Activated CD8-positive, alpha-beta memory T cell treated with anti-CD3 and anti-CD28 coated beads, Interleukin-2, amount 50 U/mL, for 24 hours (primary cell): ENCODE measurements at regions not wholly inside any gene's neighbourhood (a gene's known extent, or its start where the extent isn't known, plus 50 kb on each side); places are given as distances from the start of the nearest gene placed in this dataset.
"Not testable (repeated sequence)": the region's sequence is repeated elsewhere in the genome, so short reads cannot be mapped to it uniquely, and the experiment has no call there.

Source experiments
- DNase-seq: peaks from one replicate; pipeline ENCODE4 v3.0.0-alpha.2; 2020; ENCODE audit errors: extremely low read depth

DNA sequence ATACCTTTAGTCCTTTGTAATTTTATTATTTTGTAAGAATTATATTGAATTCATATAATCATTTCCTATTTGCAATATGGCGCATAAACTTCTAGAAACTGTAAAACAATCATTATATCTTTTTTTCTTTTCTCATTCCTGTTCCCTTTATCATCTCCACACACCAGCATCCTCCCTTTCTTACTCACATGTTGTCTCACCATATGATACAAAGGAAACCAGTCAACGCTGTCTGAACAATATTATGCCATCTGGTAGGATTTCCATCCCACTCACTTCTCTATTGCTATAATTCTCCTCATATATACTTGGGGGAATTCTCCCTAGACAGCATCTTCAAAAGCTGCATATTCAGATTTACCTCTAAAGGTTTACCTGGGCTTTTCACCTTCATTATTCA is 389.8 kb downstream of the NDFIP2 start:
- no peak for DNase-seq

DNA sequence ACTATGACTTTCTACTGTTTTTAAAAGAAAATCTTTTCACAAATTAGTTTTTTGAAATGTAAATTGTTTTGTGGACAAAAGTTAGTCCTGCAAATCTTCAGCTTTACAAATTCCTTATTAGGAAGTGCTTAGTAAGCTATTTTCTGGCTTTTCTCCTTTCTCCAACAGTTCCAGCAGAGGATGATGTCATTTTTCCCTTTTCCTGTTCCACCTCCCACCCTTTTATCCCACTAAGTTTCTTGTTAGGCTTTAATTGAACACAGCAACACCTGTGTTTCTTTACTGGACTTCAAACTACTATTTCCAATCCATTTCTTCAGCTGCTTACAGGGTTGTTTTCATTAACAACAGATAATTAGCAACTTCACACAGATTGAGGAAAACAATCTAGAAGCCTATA is 389.2 kb downstream of the NDFIP2 start:
- no peak for DNase-seq

- no peak for DNase-seq
Observed at GRCh38 chr13:79869326-79869725, 388.4 kb downstream of the NDFIP2 start.

DNA sequence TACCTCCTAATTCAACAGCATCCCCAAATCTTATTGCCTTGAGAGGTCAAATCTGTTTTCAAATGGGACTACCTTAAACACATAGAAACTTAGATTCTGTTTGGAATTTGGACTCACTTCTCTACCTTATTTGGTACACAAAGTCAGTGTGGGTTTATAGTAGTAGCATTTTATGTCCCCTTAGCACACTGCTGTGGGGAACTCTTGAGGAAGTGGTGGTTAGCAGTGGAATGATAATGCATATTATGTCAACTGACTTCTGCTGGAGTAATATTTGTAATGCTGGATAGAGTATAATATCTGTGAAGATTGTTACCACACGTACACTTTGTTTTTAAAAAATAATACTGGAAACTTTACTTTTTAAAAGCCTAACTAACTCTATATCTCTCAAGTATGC is 386.3 kb downstream of the NDFIP2 start:
- DNase-seq: no peak

DNA sequence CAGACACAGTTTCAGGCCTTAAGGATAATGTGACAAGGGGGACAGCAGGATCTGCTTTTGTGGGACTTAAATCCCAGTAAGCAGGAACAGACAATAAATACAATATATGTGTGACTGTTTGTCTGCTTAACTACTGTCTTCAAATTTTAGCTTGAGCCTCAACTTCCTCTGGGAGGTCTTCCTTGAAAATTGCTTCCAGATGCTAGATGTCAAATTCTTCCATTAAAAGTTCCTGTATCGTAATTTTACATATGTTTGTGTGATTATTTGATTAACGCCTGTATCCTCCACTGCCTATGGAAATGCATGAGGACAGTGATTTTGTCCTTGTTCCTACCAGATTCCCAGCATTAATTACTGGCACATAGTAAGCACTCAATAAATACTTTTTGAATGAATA is 385.5 kb downstream of the NDFIP2 start:
- no peak for DNase-seq

- DNase-seq: no peak
Observed at GRCh38 chr13:79862515-79862914, 381.6 kb downstream of the NDFIP2 start.

GRCh38 chr13:79861731-79862130 is 380.8 kb downstream of the NDFIP2 start:
- no peak for DNase-seq

DNA sequence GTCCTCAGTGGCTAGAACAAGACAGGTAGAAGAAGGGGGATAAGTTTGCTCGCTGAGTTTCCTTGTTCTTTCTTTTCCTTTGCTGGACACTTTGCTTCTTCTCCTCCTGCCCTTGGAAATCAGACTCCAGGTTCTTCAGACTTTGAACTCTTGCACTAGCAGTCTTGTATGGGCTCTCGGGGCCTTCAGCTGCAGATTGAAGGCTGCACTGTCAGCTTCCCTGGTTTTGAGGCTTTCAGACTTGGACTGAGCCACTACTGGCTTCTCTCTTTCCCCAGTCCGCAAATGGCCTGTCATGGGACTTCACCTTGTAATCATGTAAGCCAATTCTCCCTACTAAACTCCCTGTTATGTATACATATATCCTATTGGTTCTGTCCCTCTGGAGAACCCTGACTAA is 379.8 kb downstream of the NDFIP2 start:
- no peak for DNase-seq

DNA sequence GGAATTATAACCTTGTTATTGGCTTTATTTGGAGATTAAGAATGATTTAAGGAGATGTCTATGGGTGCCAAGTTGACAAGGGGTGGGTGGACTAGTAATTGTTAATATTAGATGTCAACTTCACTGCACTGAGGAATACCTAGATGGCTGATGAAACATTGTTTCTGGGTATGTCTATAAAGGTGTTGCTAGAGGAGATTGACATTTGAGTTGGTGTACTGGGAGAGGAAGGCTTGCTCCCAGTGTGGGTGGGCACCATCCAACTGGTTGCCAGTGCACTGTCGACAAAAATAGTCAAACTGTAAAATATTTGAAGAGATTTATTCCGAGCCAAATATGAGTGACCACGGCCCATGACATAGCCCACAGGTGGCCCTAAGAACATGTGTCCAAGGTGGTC is 378.8 kb downstream of the NDFIP2 start:
- DNase-seq: no peak

GRCh38 chr13:79853251-79853650 is 372.3 kb downstream of the NDFIP2 start:
- no peak for DNase-seq

DNA sequence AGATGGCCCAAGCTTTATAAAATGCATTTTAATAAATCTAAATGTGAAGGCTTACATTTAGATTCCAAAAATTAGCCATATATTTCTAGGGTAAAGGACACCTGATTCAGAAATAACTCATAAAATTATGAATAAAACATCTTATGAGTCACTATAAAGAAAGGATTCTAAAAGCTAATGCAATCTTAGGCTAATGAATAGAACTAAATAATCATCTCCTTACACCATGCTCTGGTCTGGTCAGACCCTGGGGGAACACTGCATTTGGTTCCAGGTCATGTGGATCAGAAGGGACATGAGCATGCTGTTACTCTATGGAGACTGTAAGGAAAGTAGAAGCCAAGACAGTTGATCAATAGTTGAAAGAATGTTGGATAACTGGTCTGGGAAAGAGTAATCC is 370.4 kb downstream of the NDFIP2 start:
- no peak for DNase-seq

DNA sequence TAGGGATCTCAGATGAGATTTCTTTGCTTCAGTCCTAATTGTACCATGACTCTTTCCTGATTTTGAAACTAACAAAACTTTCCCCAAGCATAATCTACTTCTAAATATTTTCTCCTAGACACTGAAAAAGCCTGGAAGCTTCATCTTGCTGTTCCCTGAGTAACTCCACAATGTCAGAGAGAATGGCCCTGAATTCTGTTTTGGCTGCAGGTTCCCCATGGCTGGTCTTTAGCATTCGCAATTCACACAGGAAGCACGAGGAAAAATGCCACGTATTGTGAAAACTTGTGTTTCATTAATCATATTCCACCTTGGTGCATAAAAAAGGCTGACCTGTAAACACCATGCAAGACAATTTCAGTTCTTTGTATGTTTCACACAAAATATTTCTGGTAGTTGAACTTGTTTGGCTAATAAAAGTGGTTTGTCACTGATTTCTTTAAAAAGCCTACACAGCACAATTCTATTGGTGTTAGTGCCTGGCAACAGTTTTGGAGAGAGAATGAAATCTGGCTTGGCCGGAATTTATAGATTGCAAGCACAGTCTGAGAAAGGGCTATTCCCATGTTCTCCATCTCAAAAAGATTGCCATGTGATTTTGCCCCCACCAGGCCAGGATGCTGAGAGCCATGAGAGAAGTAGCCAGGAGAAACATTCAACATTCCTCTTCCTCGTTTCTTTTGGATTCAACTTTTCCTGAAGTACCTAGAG is 367.1 kb downstream of the NDFIP2 start:
- no peak for DNase-seq

GRCh38 chr13:79846386-79846785 is 365.4 kb downstream of the NDFIP2 start:
- no peak for DNase-seq

DNA sequence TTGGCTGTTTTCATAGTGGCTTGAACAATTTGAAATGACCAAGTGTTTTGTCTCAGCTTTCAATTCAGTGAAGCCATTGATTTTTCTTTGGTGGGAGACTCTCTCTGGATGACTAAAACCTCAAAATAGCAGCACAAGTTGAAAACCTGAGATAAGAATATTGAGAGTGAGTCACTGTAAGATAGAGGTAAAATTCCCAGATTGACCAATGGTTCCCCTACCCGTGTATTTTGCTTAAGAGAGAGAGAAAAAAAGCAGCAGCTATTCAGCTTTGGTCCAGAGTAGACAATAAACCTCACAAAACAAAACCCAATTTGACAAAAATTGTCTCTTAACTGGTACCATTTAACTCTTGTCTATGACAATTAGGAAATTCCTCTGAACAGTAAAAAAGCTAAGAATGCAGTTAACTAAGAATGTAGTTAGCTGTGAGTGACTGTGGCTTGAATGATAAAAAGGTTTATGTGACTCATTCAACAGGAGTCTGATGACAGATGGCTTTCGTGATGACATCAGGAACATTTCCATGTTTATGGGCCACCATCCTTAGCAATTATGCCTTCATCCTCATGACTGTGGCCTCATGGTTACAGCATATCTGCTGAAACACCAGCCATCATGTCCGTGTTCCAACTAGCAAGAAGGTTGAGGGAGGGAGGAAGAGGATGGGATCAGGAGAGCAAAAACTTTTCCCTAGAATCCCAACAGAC is 356.9 kb downstream of the NDFIP2 start:
- DNase-seq: no peak

GRCh38 chr13:79836121-79836520 is 355.2 kb downstream of the NDFIP2 start:
- DNase-seq: not testable (repeated sequence)

GRCh38 chr13:79834876-79835275 is 353.9 kb downstream of the NDFIP2 start:
- no peak for DNase-seq

DNA sequence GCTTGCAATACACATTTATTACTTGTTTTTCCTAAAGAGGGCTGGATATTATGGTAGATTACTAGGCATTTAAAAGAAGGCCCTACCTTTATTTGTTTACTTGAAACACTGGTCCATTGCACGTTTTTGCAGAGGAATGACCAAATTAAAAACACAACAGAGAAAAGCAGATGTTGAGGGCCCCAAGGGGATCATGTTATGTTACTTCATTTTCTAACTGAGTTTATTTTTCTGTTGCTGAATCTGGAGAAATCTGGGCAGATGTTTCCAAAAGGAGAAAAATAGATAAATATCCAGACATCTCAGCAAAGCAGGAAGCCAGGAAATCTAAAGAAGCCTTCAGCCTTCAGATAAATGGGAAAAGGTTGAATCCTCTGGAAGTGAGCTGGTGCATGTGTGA is 353.0 kb downstream of the NDFIP2 start:
- no peak for DNase-seq

GRCh38 chr13:79831556-79831955 is 350.6 kb downstream of the NDFIP2 start:
- no peak for DNase-seq

- DNase-seq: no peak
Observed at GRCh38 chr13:79830945-79831344, 350.0 kb downstream of the NDFIP2 start.

DNA sequence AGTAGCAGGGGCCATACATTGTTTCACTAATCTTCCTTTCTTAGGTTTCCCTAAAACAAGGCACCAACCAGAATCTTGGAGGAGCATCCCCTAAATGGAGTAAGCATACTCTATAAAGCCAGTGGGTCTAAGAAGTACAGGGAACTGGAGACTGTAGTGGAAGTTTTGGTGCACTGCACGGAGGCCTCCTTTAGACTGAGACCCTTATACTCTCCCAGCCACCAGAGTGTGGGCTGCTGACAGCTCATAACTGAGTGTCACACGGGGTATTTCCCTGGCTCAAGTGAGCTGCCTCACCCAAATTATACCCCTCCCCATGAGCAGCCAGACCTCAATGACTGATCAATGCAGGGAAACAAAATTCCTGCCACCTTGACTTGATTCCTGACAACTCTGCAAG is 349.5 kb downstream of the NDFIP2 start:
- no peak for DNase-seq

GRCh38 chr13:79829880-79830279 is 348.9 kb downstream of the NDFIP2 start:
- no peak for DNase-seq

DNA sequence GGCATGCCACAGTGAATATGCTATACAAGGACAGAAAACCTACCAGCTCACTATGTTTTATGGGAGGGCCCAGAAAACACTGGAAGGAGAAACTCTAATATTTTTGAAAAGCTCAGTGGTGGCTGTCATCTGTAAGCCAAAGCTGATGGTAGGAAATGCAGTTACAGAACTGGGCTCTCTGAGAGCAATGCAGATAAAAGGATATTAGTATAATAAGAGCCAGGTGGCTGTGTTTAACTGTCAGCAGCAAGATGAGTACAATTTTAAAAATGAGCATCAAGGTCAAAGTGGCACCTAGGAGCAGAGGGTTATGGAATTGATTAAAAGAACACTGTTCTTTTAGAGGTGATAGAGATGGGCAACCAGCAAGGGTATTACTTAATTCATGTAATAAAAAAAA is 345.0 kb downstream of the NDFIP2 start:
- DNase-seq: no peak

DNA sequence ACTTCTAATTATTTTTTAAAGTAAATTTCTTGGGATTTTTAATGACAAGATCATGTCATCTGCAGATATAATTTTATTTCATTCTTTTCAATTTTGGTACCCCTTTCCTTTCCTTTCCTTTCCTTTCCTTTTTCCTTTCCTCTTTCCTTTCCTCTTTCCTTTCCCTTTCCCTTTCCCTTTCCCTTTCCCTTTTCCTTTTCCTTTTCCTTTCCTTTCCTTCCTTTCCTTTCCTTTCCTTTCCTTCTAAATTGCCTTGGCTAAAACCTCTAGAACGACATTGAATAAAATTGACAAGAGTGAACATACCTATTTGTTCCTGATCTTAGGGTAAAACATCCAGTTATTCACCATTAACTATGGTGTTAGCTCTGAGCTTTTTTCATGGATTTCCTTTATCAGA is 334.1 kb downstream of the NDFIP2 start:
- no peak for DNase-seq
